IgD-negative memory B cell (primary cell): ENCODE measurements at regions not wholly inside any gene's neighbourhood (a gene's known extent, or its start where the extent isn't known, plus 50 kb on each side); places are given as distances from the start of the nearest gene placed in this dataset.

Experiments used
- H3K27ac Mint-ChIP-seq, 3 donors: one replicate each; pipeline ENCODE4 v1.8.0; 2020 to 2022; ENCODE audit warnings: mild to moderate bottlenecking in 3 of 3, mixed read lengths in 3 of 3, moderate library complexity in 1 of 3
- H3K27me3 Mint-ChIP-seq: one replicate; pipeline ENCODE4 v1.8.0; 2021; ENCODE audit warnings: mixed read lengths
- H3K36me3 Mint-ChIP-seq: one replicate; pipeline ENCODE4 v1.8.0; 2020; ENCODE audit warnings: mild to moderate bottlenecking, mixed read lengths
- H3K4me1 Mint-ChIP-seq, 3 donors: one replicate each; pipeline ENCODE4 v1.8.0; 2020 to 2022; ENCODE audit warnings: mixed read lengths in 3 of 3, mild to moderate bottlenecking in 1 of 3
- H3K4me3 Mint-ChIP-seq, 4 donors: one replicate each; pipeline ENCODE4 v1.8.0; 2020 to 2022; ENCODE audit warnings: mild to moderate bottlenecking in 4 of 4, mixed read lengths in 4 of 4, moderate library complexity in 3 of 4
- H3K9me3 Mint-ChIP-seq, 3 donors: one replicate each; pipeline ENCODE4 v1.8.0; 2020 to 2021; ENCODE audit warnings: mixed read lengths in 3 of 3, mild to moderate bottlenecking in 1 of 3

GRCh38 chr2:126835831-126836230, 62.9 kb upstream of the TEX51 start:
- H3K4me3 Mint-ChIP-seq = no peak overlapping the region
- no peaks in the 10 kb centered on the region for H3K36me3 Mint-ChIP-seq
- no peaks in the 10 kb centered on the region for H3K9me3 Mint-ChIP-seq
- peaks cover 3% of the 10 kb centered on the region for H3K27me3 Mint-ChIP-seq
- no peaks in the 10 kb centered on the region for H3K4me1 Mint-ChIP-seq
- H3K27ac Mint-ChIP-seq = no peak overlapping the region

DNA sequence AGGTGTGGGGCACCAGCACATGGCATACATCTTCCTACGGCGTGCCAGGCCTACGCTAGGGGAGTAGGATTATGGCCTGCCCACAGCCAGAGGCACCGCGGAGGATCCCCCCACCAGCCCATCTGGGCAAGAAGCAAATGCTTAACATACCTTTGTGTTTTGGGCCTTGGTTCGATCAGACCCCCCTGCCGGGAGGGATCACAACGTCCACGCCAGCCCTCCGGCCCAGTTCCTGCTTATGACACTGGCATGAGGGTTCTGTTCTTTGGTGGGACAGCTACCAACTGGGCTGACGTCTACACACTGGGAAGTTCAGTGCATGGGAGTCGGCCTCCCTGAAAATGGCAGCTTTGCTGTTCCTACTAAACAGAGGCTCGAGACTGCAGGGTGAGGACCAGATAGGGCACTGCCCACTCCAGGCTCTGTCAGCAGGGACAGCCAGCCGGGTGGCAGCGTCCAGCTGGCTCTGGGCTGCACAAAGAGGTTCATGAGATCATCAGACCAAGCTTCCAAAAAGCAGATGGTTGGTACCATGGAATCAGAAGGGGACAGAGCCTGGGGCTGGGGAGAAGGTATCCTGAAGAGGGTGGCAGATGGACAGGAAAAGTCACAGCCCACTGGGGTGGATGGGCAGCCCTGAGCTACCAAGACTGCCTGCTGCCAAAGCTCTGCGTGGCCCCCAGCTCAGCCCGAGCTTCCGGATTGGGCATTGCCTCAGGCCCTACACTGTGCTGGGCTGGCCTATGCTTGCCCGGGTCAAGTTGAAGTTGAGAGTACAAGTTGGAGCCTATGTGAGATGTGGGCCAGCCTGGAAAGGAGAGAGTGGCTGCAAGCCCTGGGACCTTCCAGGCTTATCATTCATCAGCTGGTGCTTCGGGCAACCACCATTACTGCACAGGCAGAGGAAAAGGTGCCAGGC, 61.7 kb upstream of the TEX51 start:
- Mint-ChIP-seq H3K4me1 (no peaks in the 10 kb centered on the region), H3K36me3 (no peaks in the 10 kb centered on the region), H3K27me3 (peaks cover 3% of the 10 kb centered on the region), H3K27ac (no peak overlapping the region), H3K4me3 (no peak overlapping the region), H3K9me3 (peaks cover 0 to 2% (median 0%) of the 10 kb centered on the region in 3 donors)

DNA sequence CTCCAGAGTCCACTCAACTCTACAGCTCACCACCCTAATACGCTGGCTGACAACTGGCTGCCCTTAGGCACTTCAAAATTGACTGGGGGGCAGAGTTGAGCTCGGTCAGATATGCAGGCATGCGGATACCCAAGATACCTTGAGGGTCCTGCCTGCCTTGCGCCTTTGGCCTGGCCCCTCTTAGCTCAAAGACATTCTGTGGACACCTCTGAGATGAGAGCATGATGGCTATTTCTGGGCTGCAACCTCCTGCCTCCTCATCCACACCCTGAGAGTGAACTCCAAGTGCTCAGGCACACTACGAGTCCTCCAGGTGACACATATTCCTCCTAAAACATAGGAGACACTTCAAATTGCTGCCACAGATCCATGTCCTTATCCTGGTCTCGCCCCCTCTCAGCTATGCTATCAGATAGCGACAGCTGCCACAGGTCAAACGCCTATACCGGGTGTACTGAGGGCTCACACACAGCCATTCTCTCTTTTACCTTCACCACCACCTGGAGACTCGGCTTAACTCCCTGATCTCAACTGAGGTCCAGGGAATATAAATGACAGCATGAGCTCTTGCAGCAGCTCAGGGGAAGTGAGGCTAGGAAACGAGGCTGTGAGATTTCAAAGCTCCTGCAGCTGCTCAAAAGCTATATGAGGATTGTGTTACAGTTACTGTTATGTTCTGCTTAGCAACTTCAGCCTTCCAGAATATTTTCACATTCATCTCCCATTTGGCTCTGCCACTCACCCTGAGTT, 60.5 kb upstream of the TEX51 start:
- no peak overlapping the region for H3K4me3 Mint-ChIP-seq
- H3K27ac Mint-ChIP-seq = no peak overlapping the region
- H3K4me1 Mint-ChIP-seq = no peaks in the 10 kb centered on the region
- peaks cover 3% of the 10 kb centered on the region for H3K27me3 Mint-ChIP-seq
- H3K36me3 Mint-ChIP-seq = no peaks in the 10 kb centered on the region
- peaks cover 0 to 2% (median 0%) of the 10 kb centered on the region in 3 donors for H3K9me3 Mint-ChIP-seq

GRCh38 chr2:126838716-126838985, 60.0 kb upstream of the TEX51 start:
- Mint-ChIP-seq H3K9me3 (peaks cover 0 to 2% (median 0%) of the 10 kb centered on the region in 3 donors), H3K36me3 (no peaks in the 10 kb centered on the region), H3K4me3 (no peak overlapping the region), H3K4me1 (no peaks in the 10 kb centered on the region), H3K27me3 (peaks cover 3% of the 10 kb centered on the region), H3K27ac (no peak overlapping the region)

DNA sequence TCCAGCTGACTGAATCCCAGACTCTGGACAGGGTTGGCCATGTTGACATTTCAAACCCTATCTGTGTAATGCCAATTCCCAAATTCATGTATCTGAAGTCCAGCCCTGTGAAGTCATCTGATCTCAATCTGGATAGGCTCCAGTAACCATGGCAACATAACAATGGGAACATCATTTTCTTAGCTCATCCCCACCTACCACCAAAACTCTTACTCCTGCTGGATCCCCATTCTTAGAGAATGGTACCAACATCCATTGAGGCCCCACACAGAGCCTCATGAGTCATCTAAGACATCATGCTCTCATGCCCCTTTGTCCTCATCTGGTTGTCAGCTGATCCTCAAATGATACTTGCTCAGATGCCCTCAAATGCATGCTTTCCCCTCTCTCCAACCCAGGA, 58.9 kb upstream of the TEX51 start:
- Mint-ChIP-seq H3K27me3 (peaks cover 3% of the 10 kb centered on the region), H3K27ac (no peak overlapping the region), H3K4me3 (no peak overlapping the region), H3K4me1 (no peaks in the 10 kb centered on the region), H3K9me3 (peaks cover 0 to 2% (median 0%) of the 10 kb centered on the region in 3 donors), H3K36me3 (no peaks in the 10 kb centered on the region)

- Mint-ChIP-seq H3K4me1 (no peaks in the 10 kb centered on the region), H3K27me3 (peaks cover 3% of the 10 kb centered on the region), H3K27ac (no peak overlapping the region), H3K9me3 (peaks cover 0 to 3% (median 0%) of the 10 kb centered on the region in 3 donors), H3K4me3 (no peak overlapping the region), H3K36me3 (no peaks in the 10 kb centered on the region)
Measured at GRCh38 chr2:126843081-126843480, 55.6 kb upstream of the TEX51 start.

DNA sequence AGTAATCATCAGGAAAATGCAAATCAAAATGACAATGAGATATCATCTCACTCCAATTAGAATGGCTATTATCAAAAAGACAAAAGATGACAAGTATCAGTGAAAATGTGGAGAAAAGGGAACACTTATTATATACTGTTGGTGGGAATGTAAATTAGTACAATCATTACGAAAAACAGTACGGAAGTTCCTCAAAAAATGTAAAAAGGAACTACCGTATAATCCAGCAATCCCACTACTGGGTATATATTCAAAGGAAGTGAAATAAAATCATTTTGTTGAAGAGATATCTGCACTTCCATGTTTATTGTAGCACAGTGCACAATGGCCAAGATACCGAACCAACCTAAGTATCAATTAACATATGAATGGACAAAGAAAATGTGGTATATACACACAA, 52.4 kb upstream of the TEX51 start:
- Mint-ChIP-seq H3K9me3 (peaks cover 0 to 3% (median 0%) of the 10 kb centered on the region in 3 donors), H3K4me3 (no peak overlapping the region), H3K4me1 (no peaks in the 10 kb centered on the region), H3K36me3 (no peaks in the 10 kb centered on the region), H3K27me3 (no peaks in the 10 kb centered on the region), H3K27ac (no peak overlapping the region)
